HepG2 (cell line): ENCODE measurements at regions not wholly inside any gene's neighbourhood (a gene's known extent, or its start where the extent isn't known, plus 50 kb on each side); places are given as distances from the start of the nearest gene placed in this dataset.

Experiments
- CTCF ChIP-seq: sonication (generic); formaldehyde crosslinking; IDR thresholded peaks from 2 replicates; pipeline ENCODE4 v1.5.0; 2020; ENCODE audit warnings: mild to moderate bottlenecking, missing genetic modification reagents, moderate library complexity
- KLF9 ChIP-seq: IDR thresholded peaks from 2 replicates; pipeline ENCODE4 v1.6.1; 2016; ENCODE audit warnings: low read depth
- ZBTB21 ChIP-seq: sonication (generic); formaldehyde crosslinking; IDR thresholded peaks from 2 replicates; pipeline ENCODE4 v1.4.0; 2020; ENCODE audit warnings: missing genetic modification reagents

- TF ChIP-seq ZBTB21 (CRISPR knock-in tag) (no peak), CTCF (CRISPR knock-in tag) (no peak), KLF9 (no peak)
Measured at GRCh38 chr17:71360301-71360700, 760.5 kb upstream of the SOX9 start.
